ENCODE measurements at regions not wholly inside any gene's neighbourhood (a gene's known extent, or its start where the extent isn't known, plus 50 kb on each side); places are given as distances from the start of the nearest gene placed in this dataset.
"Not testable (repeated sequence)": the region's sequence is repeated elsewhere in the genome, so short reads cannot be mapped to it uniquely, and the experiment has no call there.

GRCh38 chr6:112448786-112449185 is 101.7 kb downstream of the RFPL4B start:
- not testable (repeated sequence) for TF ChIP-seq POLR2A (IDR thresholded peaks at IDR 0.05; ENCODE audit: low read depth, low read length); CTCF (IDR thresholded peaks at IDR 0.05; ENCODE audit: extremely low read depth in 1 of 2, insufficient read depth in 1 of 2, low read depth in 1 of 2, low read length in 2 of 2); EZH2 (IDR thresholded peaks at IDR 0.05; ENCODE audit: borderline replicate concordance, low read depth, low read length, severe bottlenecking); FOS (IDR thresholded peaks at IDR 0.05; ENCODE audit: borderline replicate concordance, insufficient read depth, low read length); POLR2AphosphoS5 (IDR thresholded peaks at IDR 0.05; ENCODE audit: insufficient read depth, low read depth, low read length)

Data from endothelial cell of umbilical vein (primary cell).